ENCODE measurements at regions not wholly inside any gene's neighbourhood (a gene's known extent, or its start where the extent isn't known, plus 50 kb on each side); places are given as distances from the start of the nearest gene placed in this dataset.

DNA sequence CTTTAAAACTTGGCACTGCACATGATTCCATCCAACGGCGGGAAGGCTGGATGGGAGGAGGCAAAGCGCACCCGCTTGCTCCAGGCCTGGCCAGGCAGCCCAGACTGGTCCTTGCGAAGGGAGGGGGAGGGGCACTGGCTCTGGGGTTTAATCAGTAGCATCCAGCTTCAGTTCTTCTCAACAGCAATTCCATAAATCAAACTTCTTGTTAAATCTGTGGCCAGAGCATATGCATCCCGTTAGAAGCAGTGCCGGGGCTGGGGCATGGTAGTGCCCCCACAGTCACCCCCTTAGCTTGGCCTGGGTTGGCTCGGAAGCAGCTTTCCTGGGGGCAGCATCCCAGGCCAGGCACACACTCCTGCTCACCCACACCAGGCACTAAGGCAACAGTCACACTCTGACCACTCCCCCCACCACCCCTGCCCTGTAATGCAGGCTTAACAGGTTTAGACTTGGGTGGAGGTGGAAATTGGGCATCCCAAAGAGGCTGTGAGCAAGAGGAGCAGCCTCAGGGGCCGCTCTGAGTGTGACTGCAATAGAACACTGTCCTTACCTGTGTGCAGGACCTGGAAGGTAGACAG, 94.1 kb upstream of the CASZ1 start:
- TF ChIP-seq ZFX (IDR thresholded peaks at IDR 0.05) (no peak), CTCF (conservative IDR thresholded peaks at IDR 0.05) (no peak)
- H3K27ac ChIP-seq = no peak overlapping the region

DNA sequence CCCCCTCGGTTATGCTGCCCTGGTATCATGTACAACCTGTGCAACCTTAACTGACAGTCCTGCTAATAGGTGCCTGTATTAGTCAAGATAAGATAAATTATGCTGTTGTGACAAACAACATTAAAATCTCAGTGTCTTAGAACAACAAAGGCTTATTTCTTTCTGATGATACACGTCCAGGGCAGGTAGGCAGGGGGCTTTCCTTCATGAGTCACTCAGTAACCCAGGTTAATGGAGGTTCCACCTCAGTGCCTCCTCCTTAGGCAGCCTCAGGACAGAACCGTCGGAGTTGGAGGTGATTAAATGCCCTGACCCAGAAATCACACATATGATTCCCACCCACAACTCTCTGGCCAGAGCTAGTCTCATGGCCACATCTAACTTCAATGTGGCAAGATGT, 94.6 kb upstream of the CASZ1 start:
- H3K27ac ChIP-seq = no peak overlapping the region
- TF ChIP-seq CTCF (conservative IDR thresholded peaks at IDR 0.05) (no peak), ZFX (IDR thresholded peaks at IDR 0.05) (no peak)

DNA sequence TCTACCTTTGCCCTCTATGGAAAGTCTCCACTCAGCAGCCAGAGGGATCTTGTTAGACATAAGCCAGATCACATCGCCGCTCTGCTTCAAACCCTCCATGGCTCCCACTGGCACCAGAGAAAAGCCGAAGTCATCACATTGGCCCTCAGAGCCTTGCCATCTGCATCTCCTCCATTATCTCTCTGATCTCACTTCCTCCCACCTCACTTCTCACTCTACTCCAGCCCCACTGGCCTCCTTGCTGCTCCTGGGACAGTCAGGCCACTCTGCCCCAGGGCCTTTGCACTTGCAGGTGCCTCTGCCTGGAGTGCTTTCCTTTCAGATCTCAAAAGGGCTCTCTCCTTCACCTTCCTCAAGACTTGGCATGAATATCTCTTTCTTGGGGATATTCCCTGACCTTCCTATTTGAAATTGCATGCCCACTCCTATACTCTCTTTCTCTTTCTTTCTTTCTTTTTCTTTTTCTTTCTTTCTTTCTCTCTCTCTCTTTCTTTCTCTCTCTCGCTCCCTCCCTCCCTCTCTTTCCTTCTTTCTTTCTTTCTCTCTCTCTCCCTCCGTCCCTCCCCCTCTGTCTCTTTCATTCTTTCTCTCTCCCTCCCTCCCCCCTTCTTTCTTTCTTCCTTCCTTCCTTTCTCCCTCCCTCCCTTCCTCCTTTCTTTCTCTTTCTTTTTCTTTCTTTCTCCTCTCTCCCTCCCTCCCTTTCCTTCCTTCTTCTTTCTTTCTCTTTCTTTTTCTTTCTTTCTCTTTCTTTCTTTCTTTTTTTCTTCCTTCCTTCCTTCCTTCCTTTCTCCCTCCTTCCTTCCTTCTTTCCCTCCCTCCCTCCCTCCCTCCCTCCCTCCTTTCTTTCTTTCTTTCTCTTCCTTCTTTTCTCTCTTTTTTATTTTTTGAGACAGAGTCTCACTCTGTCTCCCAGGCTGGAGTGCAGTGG, 96.0 kb upstream of the CASZ1 start:
- no peak overlapping the region for H3K27ac ChIP-seq
- TF ChIP-seq CTCF (conservative IDR thresholded peaks at IDR 0.05) = no peak
- TF ChIP-seq ZFX (IDR thresholded peaks at IDR 0.05) = no peak

GRCh38 chr1:10895621-10896020, 99.2 kb upstream of the CASZ1 start:
- TF ChIP-seq ZFX (IDR thresholded peaks at IDR 0.05) = no peak
- no peak for TF ChIP-seq CTCF (conservative IDR thresholded peaks at IDR 0.05)
- H3K27ac ChIP-seq = no peak overlapping the region

GRCh38 chr1:10896673-10897072, 100.2 kb upstream of the CASZ1 start:
- H3K27ac ChIP-seq = no peak overlapping the region
- TF ChIP-seq CTCF (conservative IDR thresholded peaks at IDR 0.05) (no peak), ZFX (IDR thresholded peaks at IDR 0.05) (no peak)

DNA sequence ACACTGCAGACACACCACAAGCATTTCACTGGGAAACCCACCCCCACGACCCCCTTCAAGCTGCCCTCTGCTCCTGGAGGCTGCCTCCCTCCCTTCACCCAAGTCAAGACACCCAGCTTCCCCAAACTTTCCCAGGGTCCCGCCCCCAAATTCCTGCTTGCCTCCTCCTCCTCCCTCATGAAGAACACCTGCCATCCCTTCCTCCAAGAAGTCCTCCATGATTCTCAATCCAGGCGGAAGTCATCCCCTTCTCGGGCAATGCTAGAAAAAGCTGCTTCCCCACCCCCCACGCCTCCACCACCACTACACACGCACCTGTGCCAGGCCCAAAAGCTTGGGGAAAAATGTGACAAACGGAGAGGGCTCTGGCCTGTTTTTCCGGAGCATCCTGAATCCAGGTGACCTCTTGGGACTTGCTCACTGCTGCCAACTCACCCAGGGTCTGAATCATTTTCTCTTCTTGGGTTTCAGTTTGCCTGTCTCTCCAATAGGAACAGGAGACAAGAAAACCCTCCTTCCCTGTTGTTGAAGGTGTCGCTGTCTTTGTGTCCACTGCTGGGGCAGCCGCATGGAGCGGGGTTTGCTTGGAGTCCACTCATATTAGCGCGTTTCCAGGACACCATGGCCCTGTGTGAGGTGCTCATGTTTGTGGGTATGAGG, 101.0 kb upstream of the CASZ1 start:
- no peak overlapping the region for H3K27ac ChIP-seq
- TF ChIP-seq CTCF (conservative IDR thresholded peaks at IDR 0.05) (no peak), ZFX (IDR thresholded peaks at IDR 0.05) (no peak)

Data from C4-2B (cell line).